GM21717 (cell line): ENCODE measurements at regions not wholly inside any gene's neighbourhood (a gene's known extent, or its start where the extent isn't known, plus 50 kb on each side); places are given as distances from the start of the nearest gene placed in this dataset.

Source experiments
- ATAC-seq: cut with Tn5 transposase; IDR thresholded peaks from one replicate; pipeline ENCODE4 v1.9.1; 2021; ENCODE audit warnings: mild to moderate bottlenecking, moderate library complexity; ENCODE audit not compliant: unreplicated experiment

DNA sequence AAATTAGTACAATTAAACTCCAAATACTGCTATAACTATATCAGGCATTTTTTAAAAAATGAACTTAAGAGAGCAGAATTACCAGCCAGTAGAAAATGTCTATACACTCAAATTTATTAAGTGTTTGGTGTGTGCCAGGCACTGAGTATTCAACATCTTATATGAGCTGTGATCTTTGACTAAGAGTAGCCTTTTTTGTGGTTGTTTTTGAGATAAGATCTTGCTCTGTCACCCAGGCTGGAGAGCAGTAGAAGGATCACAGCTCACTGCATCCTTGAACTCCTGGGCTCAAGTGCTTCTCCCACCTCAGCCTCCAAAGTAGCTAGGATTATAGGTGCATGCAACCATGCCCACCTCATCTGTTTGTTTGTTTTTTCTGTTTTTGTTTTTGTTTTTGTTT is 102.5 kb upstream of the CELF2 start:
- no peak for ATAC-seq

DNA sequence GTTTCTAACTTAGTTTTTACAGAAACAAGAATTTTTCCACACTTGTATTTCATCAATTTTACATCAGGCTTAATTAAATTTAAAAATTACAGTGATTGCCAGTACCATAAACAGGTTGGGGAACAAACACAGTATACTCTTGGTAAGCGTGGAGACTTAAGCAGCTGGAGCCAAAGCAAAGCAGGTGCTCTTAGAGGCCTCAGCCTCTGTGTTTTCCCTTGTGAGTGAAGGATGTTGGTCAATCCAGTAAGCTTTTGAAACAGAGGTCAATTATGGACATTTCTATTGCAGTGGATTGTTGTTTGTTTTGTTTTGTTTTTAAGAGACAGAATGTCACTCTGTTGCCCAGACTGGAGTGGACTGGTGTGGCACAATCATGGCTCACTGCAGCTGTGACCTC is 100.6 kb upstream of the CELF2 start:
- no peak for ATAC-seq

DNA sequence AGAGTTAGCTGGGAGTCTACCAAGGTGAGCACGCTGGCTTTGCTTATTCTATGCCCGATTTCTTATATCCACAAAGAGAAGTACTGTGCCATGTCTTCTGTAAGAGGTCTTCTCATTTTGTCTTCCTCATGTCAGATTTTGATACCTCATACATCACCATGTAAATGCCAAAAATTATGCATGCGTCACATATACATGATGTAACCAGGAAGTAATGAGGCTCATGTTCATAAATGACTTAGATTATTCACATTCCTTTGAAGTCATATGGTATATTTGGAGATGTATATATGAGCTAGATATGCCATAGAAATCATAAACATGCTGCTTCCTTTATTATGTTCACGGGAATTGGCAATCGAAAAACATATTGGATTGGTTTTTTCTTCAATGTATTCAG is 97.7 kb upstream of the CELF2 start:
- no peak for ATAC-seq

DNA sequence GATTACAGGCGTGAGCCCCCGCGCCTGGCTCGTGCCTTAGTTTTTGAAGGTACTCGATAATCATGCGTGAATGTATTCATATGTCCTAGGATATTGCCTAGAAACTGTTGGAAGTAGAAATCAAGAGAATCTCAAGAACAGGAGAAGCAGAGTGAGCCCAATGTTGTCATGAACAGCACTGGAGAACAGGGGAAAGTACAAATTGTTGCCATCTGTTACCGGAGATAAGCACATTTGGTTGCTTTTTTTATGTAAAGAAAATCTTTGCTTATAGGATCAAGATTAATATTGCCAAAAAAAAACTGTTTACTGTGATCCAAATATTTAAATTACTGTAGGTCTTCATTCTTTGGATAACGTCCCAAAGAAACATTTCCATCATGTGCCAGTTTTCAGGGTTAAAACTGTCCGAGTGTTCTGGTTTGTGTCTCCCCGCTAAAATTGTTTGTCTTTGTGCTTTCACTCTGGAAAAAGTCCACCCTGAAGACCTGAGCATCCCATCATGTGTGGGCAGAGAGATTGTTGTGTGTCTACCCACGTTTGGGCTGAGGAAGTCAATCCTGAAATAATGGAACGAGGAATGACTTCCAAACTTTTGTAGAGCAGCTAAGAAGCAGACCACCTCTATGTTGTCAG is 95.7 kb upstream of the CELF2 start:
- ATAC-seq: no peak

DNA sequence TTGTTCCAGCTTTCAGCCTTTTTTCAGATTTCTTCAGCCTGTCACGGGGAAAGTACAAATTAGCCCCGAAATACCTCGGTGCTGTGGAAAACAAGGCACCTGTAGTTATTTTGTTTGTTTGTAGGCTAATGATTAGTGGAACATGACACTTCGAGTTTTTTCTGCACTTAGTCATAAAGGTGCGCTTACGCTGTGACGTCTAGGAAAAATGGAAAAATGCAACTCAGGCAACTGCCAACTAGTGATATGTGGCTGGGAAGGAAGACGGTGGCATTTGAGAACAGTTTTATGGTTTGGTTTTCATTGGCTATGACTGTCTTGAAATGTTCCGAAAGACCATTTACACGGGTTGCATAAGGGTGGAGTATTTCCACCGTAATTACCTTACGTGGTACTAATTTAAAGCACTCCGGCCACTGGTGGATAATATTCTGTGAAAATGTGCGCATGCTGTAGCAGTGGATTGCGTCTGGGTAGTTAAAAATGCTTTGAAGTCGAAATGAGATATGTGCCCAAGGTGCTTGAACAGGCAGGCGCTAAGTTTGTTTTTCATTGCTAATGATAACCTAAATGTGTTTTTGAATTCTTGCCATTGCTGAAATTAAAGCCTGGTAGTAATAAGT is 94.5 kb upstream of the CELF2 start:
- ATAC-seq: no peak

DNA sequence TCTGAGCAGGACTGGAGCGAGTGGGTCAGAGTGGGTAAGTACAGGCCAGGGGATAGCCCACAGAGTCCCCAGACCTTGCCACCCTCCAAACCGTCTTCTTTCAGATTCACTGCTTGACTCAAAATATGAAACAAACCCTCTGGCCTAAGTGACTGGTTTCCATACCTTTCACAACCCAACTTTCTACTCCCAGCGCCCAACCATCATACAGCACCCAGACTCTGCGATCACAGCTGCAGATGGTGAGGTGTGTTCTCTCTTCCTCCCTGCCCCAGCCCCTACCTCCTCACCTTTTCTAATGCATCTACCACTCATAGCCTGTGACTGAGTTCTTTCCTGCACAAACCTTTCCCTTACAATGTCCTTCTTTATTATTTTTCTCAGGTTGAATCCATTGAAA is 92.0 kb upstream of the CELF2 start:
- no peak for ATAC-seq

DNA sequence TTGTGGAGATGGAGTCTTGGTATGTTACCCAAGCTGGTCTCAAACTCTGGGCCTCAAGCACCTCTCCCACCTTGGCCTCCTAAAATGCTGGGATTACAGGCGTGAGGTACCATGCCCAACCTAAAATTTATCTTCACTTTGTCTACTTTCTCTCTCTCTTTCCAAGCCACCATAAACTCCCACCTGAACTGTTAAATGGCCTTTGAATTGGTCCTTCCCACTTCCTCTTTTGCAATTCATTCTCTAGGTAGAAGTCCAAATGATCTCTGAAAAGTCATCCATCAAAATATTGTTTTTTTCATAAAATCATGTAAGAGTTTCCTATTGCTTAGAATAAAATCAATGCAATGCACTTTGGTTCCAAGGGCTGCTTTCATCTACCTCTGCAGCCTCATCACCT is 90.1 kb upstream of the CELF2 start:
- ATAC-seq: no peak

DNA sequence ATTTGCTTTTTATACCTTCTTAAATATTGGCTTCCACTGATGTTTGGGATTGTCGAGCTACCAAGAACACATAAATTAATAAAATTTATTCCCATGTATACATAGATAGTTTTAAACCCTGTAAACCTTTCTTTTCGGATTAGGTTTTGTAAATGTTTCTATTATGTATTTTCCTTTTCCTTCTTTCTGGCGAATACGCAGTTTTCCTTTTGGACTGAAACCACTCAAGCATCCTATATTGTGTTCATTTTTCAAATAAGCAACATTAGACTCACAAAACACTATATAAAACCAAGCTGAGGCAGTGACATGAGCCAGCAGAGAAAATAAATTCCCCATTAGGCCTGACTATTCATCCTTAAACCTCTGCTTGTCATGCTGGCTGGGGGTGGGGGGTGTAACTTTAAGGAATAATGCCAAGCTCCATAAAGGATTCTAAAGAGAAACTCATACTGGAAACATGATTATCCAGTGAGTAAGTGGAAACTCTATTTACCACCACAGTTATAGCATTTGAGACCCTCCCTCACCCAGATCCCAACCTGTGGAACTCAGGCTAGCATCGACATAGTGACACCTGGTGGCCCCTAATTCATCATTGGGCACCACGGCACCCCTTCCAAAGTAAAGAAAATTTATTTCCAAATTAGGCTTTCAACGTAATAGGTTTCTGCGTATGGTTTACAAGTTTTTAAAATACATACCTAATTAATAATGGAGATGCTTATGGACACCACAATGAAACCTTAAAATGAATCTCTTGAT is 86.5 kb upstream of the CELF2 start:
- ATAC-seq: no peak

DNA sequence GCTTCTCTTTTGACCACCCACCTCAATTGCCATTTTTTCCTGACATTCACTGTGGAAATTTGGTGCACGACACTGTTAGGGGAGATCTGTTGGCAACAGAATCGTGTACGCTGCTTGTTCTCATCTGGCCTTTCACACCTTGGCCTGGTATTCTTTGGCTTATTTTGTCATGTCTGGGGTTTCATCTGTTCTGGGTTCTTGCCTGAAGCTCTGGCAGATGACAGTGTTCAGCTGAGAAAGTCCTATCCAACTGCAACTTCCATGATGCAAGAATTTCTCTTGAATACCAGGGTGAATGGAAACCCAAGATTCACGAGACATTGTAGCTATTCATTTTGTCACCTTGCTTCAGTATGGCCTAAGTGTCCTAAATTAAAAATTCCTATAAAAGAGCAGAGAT is 82.6 kb upstream of the CELF2 start:
- ATAC-seq: no peak

DNA sequence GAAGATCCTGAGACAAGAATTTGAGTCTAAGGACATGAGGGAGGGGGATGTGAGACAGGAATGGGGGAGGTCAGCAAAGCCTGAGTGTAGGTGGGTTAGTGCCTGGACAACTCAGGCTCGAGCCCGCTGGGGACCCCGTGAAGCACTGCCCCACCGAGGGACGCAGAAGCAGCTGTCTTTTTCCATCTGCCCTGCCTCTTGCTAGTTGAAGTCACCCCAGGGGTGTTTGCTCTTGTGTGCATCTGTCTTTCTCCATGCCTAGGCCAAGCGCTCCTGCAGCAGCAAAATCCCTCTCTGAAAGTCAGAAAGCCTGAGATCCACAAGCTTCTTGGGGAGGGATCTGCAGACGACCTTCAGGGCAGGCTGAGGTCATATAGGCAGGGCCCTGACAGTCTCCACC is 79.0 kb upstream of the CELF2 start:
- ATAC-seq: no peak

DNA sequence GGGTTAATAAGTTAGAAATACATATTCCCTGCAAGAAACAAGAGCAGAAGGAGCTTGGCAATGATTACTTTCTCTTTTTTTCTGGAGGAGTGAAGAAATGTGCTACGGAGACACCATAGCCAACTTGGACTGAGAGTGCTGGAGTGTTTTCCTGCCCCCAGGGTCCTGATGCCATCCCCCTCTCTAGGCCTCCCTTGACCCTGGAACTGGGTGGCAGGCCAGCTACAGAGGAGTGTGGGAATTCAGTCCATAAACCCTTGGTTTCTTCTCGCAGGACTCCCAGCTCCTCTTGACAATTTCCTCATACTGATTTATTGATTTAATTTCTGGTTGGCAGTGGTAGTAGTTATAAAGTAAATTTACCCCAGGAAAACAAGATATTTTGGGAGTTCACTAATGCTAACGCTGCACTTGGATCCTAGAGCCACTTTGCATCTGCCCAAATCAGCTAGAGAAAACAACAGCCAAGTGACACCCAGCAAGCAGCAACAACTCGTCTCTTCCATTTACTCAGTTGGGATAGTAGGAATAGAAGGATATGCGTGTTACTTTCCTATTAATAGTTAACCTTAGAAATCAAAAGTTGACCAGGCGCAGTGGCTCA is 76.4 kb upstream of the CELF2 start:
- ATAC-seq: no peak

DNA sequence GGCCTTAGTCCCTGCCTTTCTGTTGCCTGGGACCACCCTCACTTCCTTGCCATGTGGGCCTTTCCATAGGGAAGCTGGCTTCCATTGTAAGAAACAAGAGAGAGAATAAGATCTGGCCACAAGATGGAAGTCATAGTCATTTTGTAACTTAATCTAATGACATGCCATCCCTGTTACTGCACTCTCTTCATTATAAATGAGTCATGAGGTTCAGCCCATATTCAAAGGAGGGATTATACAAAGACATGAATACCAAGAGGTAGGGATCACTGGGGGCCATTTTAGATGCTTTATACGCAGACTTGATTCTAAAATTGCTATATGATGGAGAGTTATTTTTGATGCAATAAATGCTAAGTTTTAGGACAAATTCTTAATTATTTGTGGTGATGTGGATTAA is 75.2 kb upstream of the CELF2 start:
- ATAC-seq: no peak

DNA sequence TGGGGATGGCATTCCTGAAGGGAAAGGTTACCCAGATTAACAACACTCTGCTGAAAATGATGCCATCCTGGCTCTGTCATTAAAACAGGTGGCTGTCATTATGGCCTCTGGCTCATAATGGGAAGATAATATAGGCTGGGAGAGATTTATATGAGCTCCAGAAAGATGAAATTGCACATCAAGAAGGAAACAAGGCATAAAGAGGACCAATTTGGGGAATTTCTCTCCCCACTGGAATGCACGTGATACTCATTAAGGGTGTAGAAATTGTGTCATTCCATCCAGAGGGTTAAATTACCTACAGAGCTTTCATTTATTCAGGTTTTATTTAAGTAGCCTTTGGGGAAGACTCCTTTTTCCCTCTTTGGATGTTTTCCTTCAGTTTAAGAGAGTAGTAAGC is 71.6 kb upstream of the CELF2 start:
- ATAC-seq: no peak

DNA sequence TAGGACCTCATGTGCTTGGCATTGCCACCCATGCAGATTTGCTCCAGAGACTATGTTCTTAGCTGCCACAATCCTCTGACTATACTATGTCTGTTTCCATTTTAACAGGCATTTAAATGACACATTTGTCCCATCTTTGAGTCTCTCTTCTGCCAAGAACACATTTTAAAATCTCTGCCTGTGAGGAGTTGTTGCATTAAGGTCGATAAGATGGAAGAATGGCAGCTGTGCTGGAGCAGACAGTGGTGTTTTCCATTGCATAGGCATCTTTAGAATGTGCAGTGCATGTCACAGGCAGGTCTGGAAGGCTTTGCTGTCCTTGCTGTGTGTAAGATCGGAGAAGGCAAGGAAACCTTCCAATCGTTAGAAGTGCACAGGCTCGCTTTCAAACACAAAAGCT is 70.9 kb upstream of the CELF2 start:
- ATAC-seq: no peak

DNA sequence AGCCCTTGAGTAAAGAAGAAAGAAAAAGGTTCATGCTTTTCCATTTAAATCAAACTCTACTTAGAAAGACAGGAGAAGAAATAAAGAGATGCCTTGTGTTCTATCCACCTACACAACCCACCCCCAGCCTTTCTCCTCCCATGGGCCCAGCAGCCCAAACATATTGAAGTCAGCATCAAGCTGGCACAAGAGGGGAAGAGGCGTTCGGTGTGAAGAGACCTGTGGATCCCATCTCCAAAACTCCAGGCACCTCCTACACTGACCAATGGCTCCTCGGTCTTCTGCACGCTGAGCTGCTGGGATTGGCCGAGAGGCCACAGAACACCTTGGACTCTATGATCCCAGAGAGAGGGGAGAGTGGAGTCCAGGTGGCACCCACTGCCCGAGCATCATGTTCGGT is 66.0 kb upstream of the CELF2 start:
- no peak for ATAC-seq

DNA sequence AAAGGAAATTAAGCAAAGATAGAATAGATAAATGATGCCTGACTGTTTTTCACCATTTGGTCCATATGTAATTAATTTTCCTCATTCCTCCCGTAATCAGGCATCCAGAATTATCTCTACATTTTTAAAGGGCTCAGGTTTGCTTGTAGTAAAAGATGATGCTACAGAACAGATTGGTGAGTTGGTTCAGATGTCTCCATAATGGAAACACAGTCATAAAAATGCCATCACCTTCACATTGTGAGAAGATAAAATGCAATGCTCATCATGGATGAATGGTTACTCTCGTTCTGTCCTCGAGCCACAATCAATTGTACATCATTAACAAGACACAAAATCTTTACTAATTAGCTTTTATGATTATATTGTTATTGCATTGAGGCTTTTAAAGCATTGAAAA is 64.9 kb upstream of the CELF2 start:
- no peak for ATAC-seq

DNA sequence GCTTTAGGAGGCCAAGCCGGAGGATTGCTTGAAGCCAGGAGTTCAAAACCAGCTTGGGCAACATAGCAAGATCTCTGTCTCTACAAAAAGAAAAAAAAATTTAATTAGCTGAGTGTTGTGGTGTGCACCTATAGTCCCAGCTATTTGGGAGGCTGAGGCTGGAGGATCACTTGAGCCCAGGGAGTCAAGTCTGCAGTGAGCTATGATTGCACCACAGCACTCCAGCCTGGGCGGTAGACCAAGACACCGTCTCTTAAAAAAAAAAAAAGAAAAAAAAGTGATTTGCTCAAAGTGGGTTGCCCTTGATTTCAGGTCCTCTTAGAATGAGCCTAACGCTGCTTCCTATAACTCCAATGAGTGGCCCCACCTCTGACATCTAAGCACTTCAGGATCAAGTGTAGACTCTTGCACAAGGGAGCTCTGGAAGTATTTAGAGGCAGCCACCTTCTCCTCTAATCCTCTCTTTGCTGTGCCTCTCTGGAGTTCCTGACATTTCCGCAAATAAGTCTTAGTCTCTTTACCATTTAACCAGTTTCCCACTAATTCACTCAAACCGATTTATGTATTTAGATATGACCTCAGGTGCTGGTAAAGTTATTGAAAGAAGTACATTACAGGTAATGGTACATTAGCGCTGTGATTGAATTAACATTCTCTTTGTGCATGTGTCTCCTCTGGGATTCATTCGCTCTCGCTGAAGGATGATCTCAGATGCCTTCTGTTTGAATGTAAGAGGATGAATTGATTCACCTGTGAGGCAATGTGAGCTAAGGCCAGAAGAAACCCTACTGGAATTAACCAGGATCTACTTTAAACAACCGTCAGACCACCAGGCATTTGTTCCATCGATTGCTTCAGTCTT is 60.8 kb upstream of the CELF2 start:
- no peak for ATAC-seq

DNA sequence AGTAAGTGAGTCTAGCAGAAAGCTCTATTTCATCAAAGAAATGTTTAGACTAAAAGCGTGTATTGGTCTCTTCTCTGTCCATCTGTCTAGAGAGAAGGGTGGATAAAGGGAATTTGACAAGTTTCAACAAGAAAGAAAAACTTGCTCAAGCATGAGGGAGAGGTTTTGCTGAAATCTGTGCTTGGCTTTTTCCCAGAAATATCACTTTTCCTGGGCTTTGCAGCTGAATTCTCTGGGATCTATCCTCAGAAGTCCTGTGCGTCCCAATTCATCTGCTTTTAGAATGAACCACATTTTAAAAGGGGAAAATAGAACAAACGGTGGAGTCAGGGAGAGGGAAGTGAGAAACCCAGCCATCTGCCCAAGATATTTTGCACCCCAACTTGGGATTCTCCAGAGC is 59.6 kb upstream of the CELF2 start:
- ATAC-seq: no peak

DNA sequence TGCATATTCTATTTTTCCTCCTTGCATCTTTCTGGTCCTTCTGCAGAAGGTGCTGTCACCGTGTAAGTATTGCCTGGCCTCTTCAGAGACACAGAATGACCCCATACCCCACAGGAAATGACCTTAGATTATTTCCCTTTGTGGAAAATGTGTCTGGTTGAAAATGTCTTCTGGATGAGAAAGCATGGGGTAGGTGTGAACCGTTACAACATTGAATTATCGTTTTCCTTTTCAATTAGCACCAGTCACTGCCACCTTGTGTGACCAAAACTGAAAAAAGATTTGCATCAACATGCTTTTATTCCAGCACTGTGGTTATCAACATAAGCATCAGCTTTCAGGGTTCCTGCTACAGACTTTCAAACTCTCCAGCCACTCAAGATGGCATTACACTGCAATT is 58.0 kb upstream of the CELF2 start:
- ATAC-seq: no peak

DNA sequence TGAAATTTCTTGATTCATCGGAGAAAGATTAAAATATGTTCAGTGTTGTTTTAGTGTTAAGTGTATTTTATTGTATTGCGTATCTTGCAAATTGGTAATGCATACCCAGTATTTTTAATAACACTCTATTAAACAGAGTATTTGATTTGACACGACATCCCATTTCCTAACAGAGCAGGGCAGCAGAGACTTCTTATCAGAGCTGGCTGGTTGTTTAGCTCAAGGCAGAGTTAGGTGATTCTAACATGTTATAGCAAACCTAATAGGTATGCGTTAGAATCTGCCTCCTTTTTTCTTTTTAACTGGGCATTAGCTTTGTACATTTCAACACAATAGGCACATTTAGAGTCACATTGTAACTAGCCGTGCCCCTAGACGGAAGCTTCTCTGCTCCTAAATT is 57.1 kb upstream of the CELF2 start:
- no peak for ATAC-seq

DNA sequence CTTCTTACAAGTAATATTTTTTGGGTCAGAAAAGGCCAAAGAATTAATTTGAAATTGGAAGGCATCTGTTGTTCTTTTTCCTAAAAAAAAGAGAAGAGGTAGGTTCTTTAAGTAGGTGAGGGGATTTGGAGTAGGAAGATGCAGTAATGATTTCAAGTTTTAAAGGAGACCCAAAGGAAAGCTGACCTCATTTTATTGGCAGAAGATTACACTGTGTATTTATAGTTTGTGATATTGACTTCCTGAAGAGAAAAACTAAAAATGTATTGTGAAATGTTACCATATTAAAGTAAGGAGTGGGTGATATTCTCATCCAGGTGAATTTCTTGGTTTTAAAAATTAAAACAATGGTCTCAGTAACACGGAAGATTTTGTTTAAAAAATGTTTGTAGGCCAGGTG is 56.6 kb upstream of the CELF2 start:
- ATAC-seq: no peak
